Activated naive CD8-positive, alpha-beta T cell treated with anti-CD3 and anti-CD28 coated beads, Interleukin-2, amount 10 ng/mL, durations not matched to agents 7 days and 5 days (primary cell): ENCODE measurements at regions not wholly inside any gene's neighbourhood (a gene's known extent, or its start where the extent isn't known, plus 50 kb on each side); places are given as distances from the start of the nearest gene placed in this dataset.
A peak's percentile ranks its signal among the peaks of the same experiment; 100 is the strongest.

ENCODE experiments used
- ATAC-seq: fragments of 150-1000 bp; cut with Tn5 transposase; one replicate; pipeline ENCODE4 v1.10.0; 2021; ENCODE audit warnings: low read depth, moderate library complexity
- POLR2A ChIA-PET: fragments of 350-600 bp; sonication (Branson Sonifier 250); formaldehyde crosslinking; loops from one replicate; lab custom pipeline; 2021; ENCODE audit warnings: antibody characterized with exemption; lab: Charles Lee
- DNase-seq: peaks from one replicate; pipeline ENCODE4 v3.0.0; 2021
- H3K27ac Mint-ChIP-seq: one replicate; pipeline ENCODE4 v1.8.0; 2022; ENCODE audit warnings: mild to moderate bottlenecking, mixed read lengths
- H3K27me3 Mint-ChIP-seq: one replicate; pipeline ENCODE4 v1.8.0; 2022; ENCODE audit warnings: mild to moderate bottlenecking, moderate library complexity, mixed read lengths
- H3K36me3 Mint-ChIP-seq: one replicate; pipeline ENCODE4 v1.8.0; 2021; ENCODE audit warnings: mild to moderate bottlenecking, mixed read lengths
- H3K4me1 Mint-ChIP-seq: one replicate; pipeline ENCODE4 v1.8.0; 2021; ENCODE audit warnings: mixed read lengths
- H3K4me3 Mint-ChIP-seq: one replicate; pipeline ENCODE4 v1.8.0; 2022; ENCODE audit warnings: mild to moderate bottlenecking, moderate library complexity, mixed read lengths
- H3K9me3 Mint-ChIP-seq: one replicate; pipeline ENCODE4 v1.8.0; 2021; ENCODE audit warnings: mixed read lengths

DNA sequence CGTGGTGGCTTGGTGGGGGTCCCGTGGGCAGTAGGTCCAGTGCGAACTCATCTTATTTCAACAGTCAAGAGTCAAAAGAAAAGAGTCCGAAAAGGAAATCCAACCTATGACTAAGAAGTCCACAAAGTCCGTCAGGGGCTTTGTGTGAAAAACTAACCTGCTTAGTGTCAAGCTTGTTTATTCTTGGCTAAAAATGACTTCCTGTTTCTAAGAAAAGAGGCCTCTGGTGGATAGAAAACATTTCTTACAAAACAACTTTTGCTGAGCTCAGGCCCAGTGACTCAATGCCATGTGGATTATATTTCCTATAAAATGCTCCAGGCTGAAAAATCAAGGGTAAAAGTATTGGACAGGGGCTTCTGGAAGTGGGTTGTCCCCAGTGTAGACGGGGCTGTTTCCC is 105.9 kb downstream of the GADD45G start:
- H3K36me3 Mint-ChIP-seq = peaks cover 21% of the 10 kb centered on the region
- no peaks in the 10 kb centered on the region for H3K27me3 Mint-ChIP-seq
- peaks cover 55% of the 10 kb centered on the region for H3K4me1 Mint-ChIP-seq
- H3K27ac Mint-ChIP-seq = peak overlapping the region; percentile 17
- no peaks in the 10 kb centered on the region for H3K9me3 Mint-ChIP-seq
- DNase-seq (no peak), ATAC-seq (no peak)
- no peak overlapping the region for H3K4me3 Mint-ChIP-seq
- POLR2A ChIA-PET = interaction anchor here (1.1 to 1.5 kb wide), 4 partner anchors 19 to 106 kb away, joined by 3 to 5 read pairs (median 4); partner anchors contain the start of gene GADD45G

GRCh38 chr9:89711866-89712265 is 107.1 kb downstream of the GADD45G start:
- Mint-ChIP-seq H3K9me3 (peaks cover under 1% of the 10 kb centered on the region), H3K36me3 (peaks cover 21% of the 10 kb centered on the region), H3K27me3 (no peaks in the 10 kb centered on the region), H3K27ac (peak overlapping the region; percentile 30), H3K4me3 (no peak overlapping the region), H3K4me1 (peaks cover 56% of the 10 kb centered on the region)
- POLR2A ChIA-PET = interaction anchor here (5.5 kb wide), 1 partner anchor 32 kb away, joined by 21 read pairs; no protein-coding TSS in a partner anchor
- ATAC-seq (no peak), DNase-seq (no peak)

DNA sequence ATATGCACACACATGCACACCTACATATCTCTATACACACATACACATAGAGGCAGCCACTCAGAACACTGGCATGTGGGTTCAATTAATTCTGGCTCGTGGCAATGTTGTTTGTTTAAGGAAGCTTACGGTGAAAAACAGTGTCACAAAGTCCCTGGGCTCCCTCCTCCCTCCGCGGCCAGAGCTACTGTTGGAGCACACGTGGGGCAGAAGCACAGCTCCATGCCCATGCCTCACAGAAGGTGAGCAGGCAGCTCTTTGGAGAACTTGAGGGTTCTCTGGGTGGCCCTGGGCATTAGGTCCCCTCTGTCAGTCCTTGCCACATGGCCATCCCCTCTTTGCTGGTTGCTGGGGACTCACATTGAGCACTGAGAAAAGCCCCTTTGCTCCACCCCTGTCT is 107.5 kb downstream of the GADD45G start:
- Mint-ChIP-seq H3K4me1 (peaks cover 56% of the 10 kb centered on the region), H3K36me3 (peaks cover 22% of the 10 kb centered on the region), H3K27me3 (no peaks in the 10 kb centered on the region), H3K9me3 (peaks cover 4% of the 10 kb centered on the region), H3K4me3 (no peak overlapping the region), H3K27ac (no peak overlapping the region)
- POLR2A ChIA-PET = interaction anchor here (5.5 kb wide), 1 partner anchor 31 kb away, joined by 21 read pairs; no protein-coding TSS in a partner anchor
- no peak for ATAC-seq
- DNase-seq = no peak

GRCh38 chr9:89714321-89714720 is 109.5 kb downstream of the GADD45G start:
- peaks cover 57% of the 10 kb centered on the region for H3K4me1 Mint-ChIP-seq
- no peaks in the 10 kb centered on the region for H3K27me3 Mint-ChIP-seq
- H3K27ac Mint-ChIP-seq = peak overlapping the region; percentile 86
- DNase-seq (no peak), ATAC-seq (no peak)
- peaks cover 4% of the 10 kb centered on the region for H3K9me3 Mint-ChIP-seq
- peak overlapping the region; percentile 3 for H3K4me3 Mint-ChIP-seq
- peaks cover 17% of the 10 kb centered on the region for H3K36me3 Mint-ChIP-seq
- POLR2A ChIA-PET = interaction anchor here (0.8 to 5.5 kb wide), 5 partner anchors 13 to 110 kb away, joined by 3 to 29 read pairs (median 10); partner anchors contain the start of gene GADD45G

- Mint-ChIP-seq H3K4me3 (peak overlapping the region; percentile 75), H3K9me3 (peaks cover 4% of the 10 kb centered on the region), H3K36me3 (peaks cover 12% of the 10 kb centered on the region), H3K4me1 (peaks cover 61% of the 10 kb centered on the region), H3K27ac (peak overlapping the region; percentile 86), H3K27me3 (no peaks in the 10 kb centered on the region)
- peak; percentile 87 for ATAC-seq
- DNase-seq = no peak
- POLR2A ChIA-PET = interaction anchor here (0.7 to 5.5 kb wide), 6 partner anchors 14 to 111 kb away, joined by 3 to 29 read pairs (median 8); partner anchors contain the start of gene GADD45G
Measured at GRCh38 chr9:89715318-89715858, 110.6 kb downstream of the GADD45G start.

GRCh38 chr9:89715881-89716280 is 111.1 kb downstream of the GADD45G start:
- no peaks in the 10 kb centered on the region for H3K27me3 Mint-ChIP-seq
- peaks cover 16% of the 10 kb centered on the region for H3K36me3 Mint-ChIP-seq
- peak overlapping the region; percentile 86 for H3K27ac Mint-ChIP-seq
- peaks cover 4% of the 10 kb centered on the region for H3K9me3 Mint-ChIP-seq
- DNase-seq (no peak), ATAC-seq (no peak)
- peak overlapping the region; percentile 75 for H3K4me3 Mint-ChIP-seq
- peaks cover 60% of the 10 kb centered on the region for H3K4me1 Mint-ChIP-seq
- POLR2A ChIA-PET = interaction anchor here (0.7 to 5.5 kb wide), 6 partner anchors 14 to 380 kb away, joined by 3 to 29 read pairs (median 5); no protein-coding TSS in a partner anchor

- POLR2A ChIA-PET = interaction anchor here (0.7 to 5.5 kb wide), 5 partner anchors 15 to 379 kb away, joined by 3 to 29 read pairs (median 5); no protein-coding TSS in a partner anchor
- Mint-ChIP-seq H3K36me3 (peaks cover 16% of the 10 kb centered on the region), H3K4me1 (peaks cover 56% of the 10 kb centered on the region), H3K9me3 (peaks cover 4% of the 10 kb centered on the region), H3K4me3 (no peak overlapping the region), H3K27me3 (no peaks in the 10 kb centered on the region), H3K27ac (peak overlapping the region; percentile 86)
- DNase-seq (no peak), ATAC-seq (no peak)
Measured at GRCh38 chr9:89716559-89716958, 111.7 kb downstream of the GADD45G start.

GRCh38 chr9:89718176-89718575 is 113.4 kb downstream of the GADD45G start:
- H3K4me3 Mint-ChIP-seq = no peak overlapping the region
- H3K4me1 Mint-ChIP-seq = peaks cover 48% of the 10 kb centered on the region
- ATAC-seq = no peak

GRCh38 chr9:89718651-89719050 is 113.8 kb downstream of the GADD45G start:
- DNase-seq = no peak
- no peak overlapping the region for H3K4me3 Mint-ChIP-seq
- H3K27ac Mint-ChIP-seq = no peak overlapping the region
- H3K9me3 Mint-ChIP-seq = peaks cover 4% of the 10 kb centered on the region
- peaks cover 48% of the 10 kb centered on the region for H3K4me1 Mint-ChIP-seq
- no peak for ATAC-seq
- POLR2A ChIA-PET = no interaction called here
- no peaks in the 10 kb centered on the region for H3K27me3 Mint-ChIP-seq
- H3K36me3 Mint-ChIP-seq = peaks cover 13% of the 10 kb centered on the region

More at GRCh38 chr9:89718176-89718575, 113.4 kb downstream of the GADD45G start:
- Mint-ChIP-seq H3K36me3 (peaks cover 13% of the 10 kb centered on the region), H3K27me3 (no peaks in the 10 kb centered on the region), H3K9me3 (peaks cover 4% of the 10 kb centered on the region), H3K27ac (no peak overlapping the region)
- POLR2A ChIA-PET = no interaction called here
- no peak for DNase-seq

GRCh38 chr9:89719202-89719601 is 114.4 kb downstream of the GADD45G start:
- Mint-ChIP-seq H3K9me3 (peaks cover 4% of the 10 kb centered on the region), H3K4me3 (no peak overlapping the region), H3K27ac (no peak overlapping the region), H3K27me3 (no peaks in the 10 kb centered on the region), H3K4me1 (peaks cover 45% of the 10 kb centered on the region), H3K36me3 (peaks cover 13% of the 10 kb centered on the region)
- DNase-seq (no peak), ATAC-seq (no peak)
- POLR2A ChIA-PET = interaction anchor here (0.9 to 1.6 kb wide), 4 partner anchors 10 to 114 kb away, joined by 3 to 5 read pairs (median 3); partner anchors contain the start of gene GADD45G

DNA sequence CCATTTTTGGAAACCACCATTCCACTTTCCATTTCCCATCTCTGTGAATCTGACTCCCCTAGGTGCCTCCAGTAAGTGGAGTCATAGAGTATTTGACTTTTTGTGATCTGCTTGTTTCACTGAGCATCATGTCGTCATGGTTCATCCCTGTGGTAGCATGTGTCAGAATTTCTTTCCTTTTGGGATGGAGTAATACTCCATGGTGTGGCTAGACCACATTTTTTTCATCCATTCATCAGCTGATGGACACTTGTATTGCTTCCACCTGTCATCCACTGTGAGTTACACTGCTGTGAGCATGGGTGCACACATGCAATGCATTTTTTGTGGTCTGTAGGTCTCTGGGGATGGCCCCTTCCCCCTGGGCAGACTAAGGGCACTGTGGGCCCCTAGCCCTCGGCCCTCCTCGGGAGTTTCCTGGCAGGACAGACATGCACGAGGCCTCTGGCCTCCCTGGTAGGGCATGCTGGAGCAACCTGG is 115.9 kb downstream of the GADD45G start:
- H3K36me3 Mint-ChIP-seq = peaks cover 13% of the 10 kb centered on the region
- POLR2A ChIA-PET = interaction anchor here (1.2 to 1.6 kb wide), 2 partner anchors 8 to 23 kb away, joined by 4 to 5 read pairs; no protein-coding TSS in a partner anchor
- no peak for ATAC-seq
- no peak overlapping the region for H3K4me3 Mint-ChIP-seq
- H3K27me3 Mint-ChIP-seq = peaks cover 2% of the 10 kb centered on the region
- H3K4me1 Mint-ChIP-seq = peaks cover 30% of the 10 kb centered on the region
- peaks cover 7% of the 10 kb centered on the region for H3K9me3 Mint-ChIP-seq
- peak overlapping the region; percentile 1 for H3K27ac Mint-ChIP-seq
- DNase-seq = no peak

DNA sequence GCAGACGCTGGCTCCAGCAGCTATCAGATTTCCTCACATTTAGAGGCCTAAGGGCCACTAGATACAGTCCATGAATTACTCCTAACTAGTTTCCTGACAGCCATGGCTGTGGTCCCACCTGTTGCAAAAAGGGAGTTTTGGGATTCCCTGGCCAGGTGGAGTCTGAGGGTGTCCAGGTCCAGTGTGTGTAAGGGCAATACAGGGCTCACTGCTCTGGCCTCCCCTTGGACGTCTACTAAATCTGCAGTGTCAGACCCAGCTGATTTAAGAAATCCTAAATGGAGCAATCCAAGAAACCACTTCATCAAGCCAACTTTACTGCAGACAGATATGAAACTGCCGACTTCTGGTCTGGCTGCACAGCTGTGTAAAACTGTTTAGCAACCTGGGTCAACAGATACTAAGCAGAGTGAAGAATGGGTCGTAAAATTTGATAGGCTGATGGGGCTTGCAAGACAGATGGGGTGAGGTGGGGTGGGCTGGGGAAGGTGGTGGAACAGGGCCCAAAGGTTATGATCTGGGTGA is 116.4 kb downstream of the GADD45G start:
- POLR2A ChIA-PET = no interaction called here
- H3K4me1 Mint-ChIP-seq = peaks cover 26% of the 10 kb centered on the region

DNA sequence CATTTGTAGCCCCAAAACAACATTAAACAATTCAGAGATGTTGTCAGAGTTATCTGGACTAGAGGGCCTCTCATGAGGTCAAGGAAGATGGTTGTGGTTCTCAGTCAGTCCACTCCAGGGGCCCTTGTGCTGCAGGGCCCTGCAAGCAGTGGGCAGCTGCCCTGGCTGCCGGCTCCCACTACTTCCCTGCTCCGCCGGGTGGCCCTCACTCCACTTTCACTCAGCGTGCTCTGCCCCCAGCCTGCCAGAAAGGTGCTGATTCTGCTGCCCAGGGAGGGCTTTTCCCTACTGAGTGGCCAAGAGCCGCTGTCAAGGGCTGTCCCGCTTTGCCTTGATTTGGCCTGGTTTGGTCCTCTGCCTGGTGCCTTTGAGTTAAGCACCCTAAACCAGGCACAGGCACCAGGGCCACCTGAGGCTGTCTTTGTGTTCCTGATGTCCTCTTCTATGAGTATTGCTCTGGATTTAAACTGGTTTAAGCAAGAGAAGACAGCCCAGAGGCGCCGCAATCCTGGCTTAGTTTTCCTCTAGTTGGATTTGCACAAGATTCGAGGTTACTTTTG is 117.2 kb downstream of the GADD45G start:
- POLR2A ChIA-PET = interaction anchor here (1.2 kb wide), 1 partner anchor 117 kb away, joined by 3 read pairs; the partner anchor contains the start of gene GADD45G
- no peak for DNase-seq
- Mint-ChIP-seq H3K27ac (no peak overlapping the region), H3K9me3 (peaks cover 4% of the 10 kb centered on the region), H3K36me3 (peaks cover 12% of the 10 kb centered on the region), H3K4me3 (no peak overlapping the region), H3K27me3 (peaks cover 2% of the 10 kb centered on the region), H3K4me1 (peaks cover 19% of the 10 kb centered on the region)
- no peak for ATAC-seq

More for the DNA sequence above, 116.4 kb downstream of the GADD45G start:
- peaks cover 15% of the 10 kb centered on the region for H3K36me3 Mint-ChIP-seq
- no peak overlapping the region for H3K27ac Mint-ChIP-seq
- ATAC-seq (no peak), DNase-seq (no peak)
- peaks cover 2% of the 10 kb centered on the region for H3K27me3 Mint-ChIP-seq
- peaks cover 7% of the 10 kb centered on the region for H3K9me3 Mint-ChIP-seq
- no peak overlapping the region for H3K4me3 Mint-ChIP-seq
